Spleen (tissue), 7 donors: ENCODE measurements at regions not wholly inside any gene's neighbourhood (a gene's known extent, or its start where the extent isn't known, plus 50 kb on each side); places are given as distances from the start of the nearest gene placed in this dataset.

Source experiments
- POLR2A ChIP-seq, 3 donors: fragments of 450-650 bp; IDR thresholded peaks; one replicate each; pipeline ENCODE4 v1.5.1; 2017; ENCODE audit warnings: antibody characterized with exemption in 3 of 3, mild to moderate bottlenecking in 1 of 3
- POLR2AphosphoS5 ChIP-seq, 3 donors: sonication (generic); formaldehyde crosslinking; IDR thresholded peaks; one replicate each; pipeline ENCODE4 v1.5.1; 2017; ENCODE audit warnings: antibody characterized with exemption in 3 of 3
- TF ChIP-seq, protein P1 (sequence below), 11 experiments: fragments of 200-600 bp in 7 of 11; fragments of 450-650 bp in 4 of 11; sonication (generic) in 4 of 11; IDR thresholded peaks in 8 of 11; conservative IDR thresholded peaks in 3 of 11; 1 replicate in 7 of 11; 2 replicates in 4 of 11; pipeline versions ENCODE4 v1.4.0 to v1.8.0; 2016 to 2021; ENCODE audit warnings: antibody characterized with exemption in 11 of 11, inconsistent platforms in 4 of 11, mild to moderate bottlenecking in 1 of 11
- donor health status: DM: no; HTN: no; CAD: no; lungs with moderate emphysema.
- donor health status: DM: no; HTN: no; CAD: no.
- donor health status: DM: no; HTN: no; CAD: no.

DNA sequence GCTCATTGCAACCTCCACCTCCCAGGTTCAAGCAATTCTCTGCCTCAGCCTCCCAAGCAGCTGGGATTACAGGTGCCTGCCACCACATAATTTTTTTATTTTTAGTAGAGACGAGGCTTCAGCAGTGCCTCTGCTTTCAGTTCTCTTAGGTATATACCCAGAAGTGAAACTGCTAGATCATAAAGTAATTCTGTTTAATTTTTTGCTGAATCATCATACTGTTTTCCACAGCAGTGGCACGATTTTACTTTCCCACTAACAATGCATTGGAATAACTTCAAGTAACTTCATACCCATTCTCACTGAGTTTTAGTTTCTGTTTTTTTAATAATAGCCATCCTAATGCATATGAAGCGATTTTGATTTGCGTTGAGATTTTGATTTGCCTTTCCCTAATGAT, 148.0 kb upstream of the G2E3 start:
- TF ChIP-seq POLR2AphosphoS5 (IDR thresholded peaks at IDR 0.05) (no peak), POLR2A (IDR thresholded peaks at IDR 0.05) (no peak)
- TF ChIP-seq, protein P1, sequence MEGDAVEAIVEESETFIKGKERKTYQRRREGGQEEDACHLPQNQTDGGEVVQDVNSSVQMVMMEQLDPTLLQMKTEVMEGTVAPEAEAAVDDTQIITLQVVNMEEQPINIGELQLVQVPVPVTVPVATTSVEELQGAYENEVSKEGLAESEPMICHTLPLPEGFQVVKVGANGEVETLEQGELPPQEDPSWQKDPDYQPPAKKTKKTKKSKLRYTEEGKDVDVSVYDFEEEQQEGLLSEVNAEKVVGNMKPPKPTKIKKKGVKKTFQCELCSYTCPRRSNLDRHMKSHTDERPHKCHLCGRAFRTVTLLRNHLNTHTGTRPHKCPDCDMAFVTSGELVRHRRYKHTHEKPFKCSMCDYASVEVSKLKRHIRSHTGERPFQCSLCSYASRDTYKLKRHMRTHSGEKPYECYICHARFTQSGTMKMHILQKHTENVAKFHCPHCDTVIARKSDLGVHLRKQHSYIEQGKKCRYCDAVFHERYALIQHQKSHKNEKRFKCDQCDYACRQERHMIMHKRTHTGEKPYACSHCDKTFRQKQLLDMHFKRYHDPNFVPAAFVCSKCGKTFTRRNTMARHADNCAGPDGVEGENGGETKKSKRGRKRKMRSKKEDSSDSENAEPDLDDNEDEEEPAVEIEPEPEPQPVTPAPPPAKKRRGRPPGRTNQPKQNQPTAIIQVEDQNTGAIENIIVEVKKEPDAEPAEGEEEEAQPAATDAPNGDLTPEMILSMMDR (IDR thresholded peaks at IDR 0.05 in 8 of 11, conservative IDR thresholded peaks at IDR 0.05 in 3 of 11) = no peak
